ENCODE measurements at regions not wholly inside any gene's neighbourhood (a gene's known extent, or its start where the extent isn't known, plus 50 kb on each side); places are given as distances from the start of the nearest gene placed in this dataset.

DNA sequence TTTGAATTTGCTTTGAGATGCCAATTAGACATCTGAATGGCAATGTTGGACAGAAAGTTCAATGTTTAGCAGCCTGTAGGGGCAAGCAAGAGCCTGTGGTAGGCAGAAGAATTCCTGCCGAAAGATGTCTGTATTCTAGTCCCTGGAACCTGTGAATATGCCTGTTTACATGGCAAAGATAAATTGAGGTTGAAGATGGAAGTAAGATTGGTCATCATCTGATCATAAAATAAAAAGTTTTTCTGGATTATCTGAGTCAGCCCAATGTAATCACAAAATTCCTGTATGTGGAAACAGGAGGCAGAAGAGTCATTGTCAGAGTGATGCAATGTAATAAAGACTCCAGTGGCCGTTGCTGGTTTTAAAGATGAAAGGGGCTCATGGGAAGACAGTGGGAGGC lies 430.5 kb downstream of the MDFIC start:
- H3K9ac ChIP-seq (ENCODE audit: low read length in 3 of 3), result no peak overlapping the region
- H3K27me3 ChIP-seq (ENCODE audit: control insufficient read depth, insufficient read depth, low read length), result no peaks in the 10 kb centered on the region
- H3K4me3 ChIP-seq (ENCODE audit: low read length in 3 of 3), result no peak overlapping the region
- FAIRE-seq (no peak), DNase-seq (no peak)
- H3K27ac ChIP-seq (ENCODE audit: low read depth in 2 of 2, low read length in 2 of 2), result no peak overlapping the region
- TF ChIP-seq, protein P1, sequence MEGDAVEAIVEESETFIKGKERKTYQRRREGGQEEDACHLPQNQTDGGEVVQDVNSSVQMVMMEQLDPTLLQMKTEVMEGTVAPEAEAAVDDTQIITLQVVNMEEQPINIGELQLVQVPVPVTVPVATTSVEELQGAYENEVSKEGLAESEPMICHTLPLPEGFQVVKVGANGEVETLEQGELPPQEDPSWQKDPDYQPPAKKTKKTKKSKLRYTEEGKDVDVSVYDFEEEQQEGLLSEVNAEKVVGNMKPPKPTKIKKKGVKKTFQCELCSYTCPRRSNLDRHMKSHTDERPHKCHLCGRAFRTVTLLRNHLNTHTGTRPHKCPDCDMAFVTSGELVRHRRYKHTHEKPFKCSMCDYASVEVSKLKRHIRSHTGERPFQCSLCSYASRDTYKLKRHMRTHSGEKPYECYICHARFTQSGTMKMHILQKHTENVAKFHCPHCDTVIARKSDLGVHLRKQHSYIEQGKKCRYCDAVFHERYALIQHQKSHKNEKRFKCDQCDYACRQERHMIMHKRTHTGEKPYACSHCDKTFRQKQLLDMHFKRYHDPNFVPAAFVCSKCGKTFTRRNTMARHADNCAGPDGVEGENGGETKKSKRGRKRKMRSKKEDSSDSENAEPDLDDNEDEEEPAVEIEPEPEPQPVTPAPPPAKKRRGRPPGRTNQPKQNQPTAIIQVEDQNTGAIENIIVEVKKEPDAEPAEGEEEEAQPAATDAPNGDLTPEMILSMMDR (IDR thresholded peaks at IDR 0.05; ENCODE audit: borderline replicate concordance, extremely low read depth, insufficient read depth), result no peak
- H3K36me3 ChIP-seq (ENCODE audit: control insufficient read depth in 2 of 3, insufficient read depth in 3 of 3, low read length in 3 of 3), result no peaks in the 10 kb centered on the region
- no peaks in the 10 kb centered on the region for H3K4me1 ChIP-seq (ENCODE audit: control insufficient read depth in 2 of 3, insufficient read depth in 2 of 3, low read depth in 1 of 3, low read length in 3 of 3)
- intact Hi-C loops (cut with DNase I), result no loop called here
- no peaks in the 10 kb centered on the region for H3K9me3 ChIP-seq (ENCODE audit: control insufficient read depth in 2 of 3, insufficient read depth in 1 of 3, low read length in 3 of 3)

DNA sequence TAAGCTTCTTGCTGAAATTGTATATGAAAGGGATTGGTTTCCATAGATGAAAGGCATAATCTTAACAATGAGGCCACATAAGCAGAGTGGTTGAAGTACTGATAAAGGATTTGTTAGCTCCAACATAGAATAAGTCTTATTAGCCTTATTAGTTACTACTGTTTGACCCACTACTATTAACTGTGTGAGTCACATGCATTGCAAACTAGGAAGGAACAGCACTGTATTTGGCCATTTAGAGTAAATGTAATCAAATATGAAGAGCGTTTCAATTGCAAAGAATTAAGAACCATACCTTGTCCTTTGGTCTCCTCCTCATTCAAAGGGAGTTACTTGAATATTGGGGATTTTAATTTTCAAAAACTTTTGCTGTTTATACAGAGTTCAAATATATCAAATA lies 428.9 kb downstream of the MDFIC start:
- intact Hi-C loops (cut with DNase I), result no loop called here
- FAIRE-seq, result no peak
- H3K36me3 ChIP-seq (ENCODE audit: control insufficient read depth in 2 of 3, insufficient read depth in 3 of 3, low read length in 3 of 3), result no peaks in the 10 kb centered on the region
- TF ChIP-seq, protein P1 (IDR thresholded peaks at IDR 0.05; ENCODE audit: borderline replicate concordance, extremely low read depth, insufficient read depth), result no peak
- H3K27ac ChIP-seq (ENCODE audit: low read depth in 2 of 2, low read length in 2 of 2), result no peak overlapping the region
- H3K9me3 ChIP-seq (ENCODE audit: control insufficient read depth in 2 of 3, insufficient read depth in 1 of 3, low read length in 3 of 3), result no peaks in the 10 kb centered on the region
- no peak for DNase-seq
- no peaks in the 10 kb centered on the region for H3K4me1 ChIP-seq (ENCODE audit: control insufficient read depth in 2 of 3, insufficient read depth in 2 of 3, low read depth in 1 of 3, low read length in 3 of 3)
- no peak overlapping the region for H3K9ac ChIP-seq (ENCODE audit: low read length in 3 of 3)
- H3K27me3 ChIP-seq (ENCODE audit: control insufficient read depth, insufficient read depth, low read length), result no peaks in the 10 kb centered on the region
- H3K4me3 ChIP-seq (ENCODE audit: low read length in 3 of 3), result no peak overlapping the region

DNA sequence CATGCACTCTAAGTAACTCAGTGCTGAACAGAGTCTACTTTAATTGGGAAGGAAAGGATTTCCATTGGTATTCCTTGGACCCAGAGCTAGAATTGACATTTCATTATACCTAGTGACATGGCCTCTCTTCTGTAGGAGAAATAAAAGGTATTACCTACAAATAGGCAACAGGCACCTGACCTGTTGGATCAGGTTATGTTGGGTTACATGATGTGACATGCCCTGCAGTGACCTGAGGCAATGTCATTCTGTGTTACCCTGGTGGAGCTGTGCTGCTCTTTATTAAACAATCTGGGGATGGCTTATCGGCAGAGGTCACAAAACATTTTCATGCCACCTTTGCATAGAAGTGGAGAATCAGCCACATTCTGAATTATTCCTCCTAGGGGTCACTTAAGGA lies 427.7 kb downstream of the MDFIC start:
- no peaks in the 10 kb centered on the region for H3K4me1 ChIP-seq (ENCODE audit: control insufficient read depth in 2 of 3, insufficient read depth in 2 of 3, low read depth in 1 of 3, low read length in 3 of 3)
- intact Hi-C loops (cut with DNase I), result no loop called here
- H3K9ac ChIP-seq (ENCODE audit: low read length in 3 of 3), result no peak overlapping the region
- H3K9me3 ChIP-seq (ENCODE audit: control insufficient read depth in 2 of 3, insufficient read depth in 1 of 3, low read length in 3 of 3), result no peaks in the 10 kb centered on the region
- H3K27ac ChIP-seq (ENCODE audit: low read depth in 2 of 2, low read length in 2 of 2), result no peak overlapping the region
- TF ChIP-seq, protein P1 (IDR thresholded peaks at IDR 0.05; ENCODE audit: borderline replicate concordance, extremely low read depth, insufficient read depth), result no peak
- no peak overlapping the region for H3K4me3 ChIP-seq (ENCODE audit: low read length in 3 of 3)
- H3K36me3 ChIP-seq (ENCODE audit: control insufficient read depth in 2 of 3, insufficient read depth in 3 of 3, low read length in 3 of 3), result no peaks in the 10 kb centered on the region
- DNase-seq (no peak), FAIRE-seq (no peak)
- no peaks in the 10 kb centered on the region for H3K27me3 ChIP-seq (ENCODE audit: control insufficient read depth, insufficient read depth, low read length)

DNA sequence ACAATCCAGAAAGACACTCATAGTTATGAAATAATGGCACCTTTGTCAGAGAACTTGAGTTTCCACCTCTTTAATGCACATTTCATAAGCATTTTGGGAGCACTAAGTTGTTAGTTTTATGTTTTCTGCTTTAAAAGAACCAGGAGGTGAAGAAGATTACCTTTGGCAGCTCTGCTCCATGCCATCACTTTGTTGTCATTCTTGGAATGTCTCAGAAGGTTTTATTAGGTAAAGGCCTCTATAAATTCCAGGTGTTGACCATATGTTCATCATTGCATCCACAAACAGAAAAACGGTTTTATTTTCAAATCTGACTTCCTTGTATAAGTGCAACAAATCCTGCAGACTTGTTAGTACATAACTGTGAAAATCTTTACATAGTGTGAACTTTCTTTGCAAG lies 424.8 kb downstream of the MDFIC start:
- no peak for FAIRE-seq

More for the DNA sequence above, 424.8 kb downstream of the MDFIC start:
- no peaks in the 10 kb centered on the region for H3K9me3 ChIP-seq (ENCODE audit: control insufficient read depth in 2 of 3, insufficient read depth in 1 of 3, low read length in 3 of 3)
- H3K4me3 ChIP-seq (ENCODE audit: low read length in 3 of 3), result no peak overlapping the region
- H3K4me1 ChIP-seq (ENCODE audit: control insufficient read depth in 2 of 3, insufficient read depth in 2 of 3, low read depth in 1 of 3, low read length in 3 of 3), result no peaks in the 10 kb centered on the region
- TF ChIP-seq, protein P1 (IDR thresholded peaks at IDR 0.05; ENCODE audit: borderline replicate concordance, extremely low read depth, insufficient read depth), result no peak
- DNase-seq, result no peak
- no peak overlapping the region for H3K27ac ChIP-seq (ENCODE audit: low read depth in 2 of 2, low read length in 2 of 2)
- no peaks in the 10 kb centered on the region for H3K27me3 ChIP-seq (ENCODE audit: control insufficient read depth, insufficient read depth, low read length)
- H3K36me3 ChIP-seq (ENCODE audit: control insufficient read depth in 2 of 3, insufficient read depth in 3 of 3, low read length in 3 of 3), result no peaks in the 10 kb centered on the region
- no peak overlapping the region for H3K9ac ChIP-seq (ENCODE audit: low read length in 3 of 3)
- intact Hi-C loops (cut with DNase I), result no loop called here
